Activated naive CD8-positive, alpha-beta T cell treated with anti-CD3 and anti-CD28 coated beads for 36 hours (primary cell): ENCODE measurements at regions not wholly inside any gene's neighbourhood (a gene's known extent, or its start where the extent isn't known, plus 50 kb on each side); places are given as distances from the start of the nearest gene placed in this dataset.

Source experiments
- DNase-seq: peaks from one replicate; pipeline ENCODE4 v3.0.0; 2021
- H3K27ac Mint-ChIP-seq: one replicate; pipeline ENCODE4 v1.8.0; 2022; ENCODE audit warnings: mild to moderate bottlenecking, moderate library complexity, mixed read lengths
- H3K27me3 Mint-ChIP-seq: one replicate; pipeline ENCODE4 v1.8.0; 2022; ENCODE audit warnings: mild to moderate bottlenecking, mixed read lengths
- H3K36me3 Mint-ChIP-seq: one replicate; pipeline ENCODE4 v1.8.0; 2021; ENCODE audit warnings: mild to moderate bottlenecking, mixed read lengths
- H3K4me1 Mint-ChIP-seq: one replicate; pipeline ENCODE4 v1.8.0; 2021; ENCODE audit warnings: mixed read lengths
- H3K4me3 Mint-ChIP-seq: one replicate; pipeline ENCODE4 v1.8.0; 2022; ENCODE audit warnings: mild to moderate bottlenecking, moderate library complexity, mixed read lengths
- H3K9me3 Mint-ChIP-seq: one replicate; pipeline ENCODE4 v1.8.0; 2022; ENCODE audit warnings: mixed read lengths

DNA sequence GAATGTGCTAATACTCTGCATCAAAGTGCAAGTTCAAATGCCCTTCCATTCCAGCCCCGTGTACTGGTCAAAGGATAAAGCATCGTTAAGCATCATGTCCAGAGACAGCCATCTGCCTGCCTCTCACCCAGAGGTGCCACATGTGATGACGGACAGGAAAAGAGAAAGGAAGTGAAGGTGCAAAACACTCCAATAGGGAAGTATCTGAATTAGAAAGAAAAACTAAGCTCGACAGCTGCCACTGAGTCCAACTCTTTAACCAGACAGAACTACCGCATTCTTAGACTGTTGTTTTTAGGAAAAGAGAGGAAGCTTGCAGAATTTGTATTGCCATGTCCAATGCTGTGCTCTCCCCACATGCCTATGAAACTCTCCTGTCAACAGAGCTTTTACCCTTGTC is 465.0 kb upstream of the SOX5 start:
- Mint-ChIP-seq H3K27ac (no peak overlapping the region), H3K4me3 (no peak overlapping the region), H3K27me3 (no peaks in the 10 kb centered on the region), H3K4me1 (no peaks in the 10 kb centered on the region), H3K36me3 (no peaks in the 10 kb centered on the region), H3K9me3 (no peaks in the 10 kb centered on the region)
- DNase-seq, result no peak

- Mint-ChIP-seq H3K4me3 (no peak overlapping the region), H3K36me3 (no peaks in the 10 kb centered on the region), H3K27me3 (peaks cover 3% of the 10 kb centered on the region), H3K9me3 (no peaks in the 10 kb centered on the region), H3K4me1 (no peaks in the 10 kb centered on the region), H3K27ac (no peak overlapping the region)
- no peak for DNase-seq
These were observed 462.5 kb upstream of the SOX5 start for GRCh38 chr12:24411948-24412347.

- H3K4me1 Mint-ChIP-seq, result no peaks in the 10 kb centered on the region
- no peak for DNase-seq
- H3K4me3 Mint-ChIP-seq, result no peak overlapping the region
- H3K9me3 Mint-ChIP-seq, result no peaks in the 10 kb centered on the region
- H3K36me3 Mint-ChIP-seq, result no peaks in the 10 kb centered on the region
- peaks cover 5% of the 10 kb centered on the region for H3K27me3 Mint-ChIP-seq
- no peak overlapping the region for H3K27ac Mint-ChIP-seq
These were observed 460.4 kb upstream of the SOX5 start for GRCh38 chr12:24409868-24410267.

- no peaks in the 10 kb centered on the region for H3K4me1 Mint-ChIP-seq
- no peak overlapping the region for H3K27ac Mint-ChIP-seq
- peaks cover 5% of the 10 kb centered on the region for H3K27me3 Mint-ChIP-seq
- H3K36me3 Mint-ChIP-seq, result no peaks in the 10 kb centered on the region
- H3K9me3 Mint-ChIP-seq, result no peaks in the 10 kb centered on the region
- no peak overlapping the region for H3K4me3 Mint-ChIP-seq
- no peak for DNase-seq
These were observed 458.8 kb upstream of the SOX5 start for GRCh38 chr12:24408305-24408704.

DNA sequence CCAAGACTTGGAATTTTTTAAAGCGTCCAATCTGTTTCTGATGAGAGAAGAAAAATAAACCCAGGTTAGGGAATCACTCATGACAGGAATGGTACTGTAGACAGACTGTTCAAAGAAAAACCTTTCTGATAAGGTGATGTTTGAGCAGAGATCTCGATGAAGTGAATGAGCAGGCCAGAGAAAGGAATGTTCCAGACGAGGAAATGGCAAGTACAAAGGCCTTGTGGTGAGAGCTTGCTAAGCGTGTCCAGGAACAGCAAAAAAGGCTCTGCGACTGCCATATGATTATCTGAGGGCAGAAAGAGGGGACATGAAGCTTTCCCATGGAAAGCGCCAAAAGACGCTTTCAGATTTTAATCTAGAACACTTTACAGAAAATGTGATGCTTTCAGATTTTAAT is 458.4 kb upstream of the SOX5 start:
- Mint-ChIP-seq H3K27ac (no peak overlapping the region), H3K27me3 (peaks cover 5% of the 10 kb centered on the region), H3K4me3 (no peak overlapping the region), H3K4me1 (no peaks in the 10 kb centered on the region), H3K9me3 (no peaks in the 10 kb centered on the region), H3K36me3 (no peaks in the 10 kb centered on the region)
- no peak for DNase-seq

GRCh38 chr12:24404086-24404815 is 454.8 kb upstream of the SOX5 start:
- Mint-ChIP-seq H3K27me3 (peaks cover 5% of the 10 kb centered on the region), H3K36me3 (no peaks in the 10 kb centered on the region), H3K9me3 (no peaks in the 10 kb centered on the region), H3K4me3 (no peak overlapping the region), H3K27ac (no peak overlapping the region), H3K4me1 (no peaks in the 10 kb centered on the region)
- DNase-seq, result no peak

- H3K27me3 Mint-ChIP-seq, result no peaks in the 10 kb centered on the region
These were observed 451.1 kb upstream of the SOX5 start for GRCh38 chr12:24400533-24400932.

GRCh38 chr12:24398605-24399004 is 449.1 kb upstream of the SOX5 start:
- no peaks in the 10 kb centered on the region for H3K4me1 Mint-ChIP-seq

More at GRCh38 chr12:24400533-24400932, 451.1 kb upstream of the SOX5 start:
- H3K4me3 Mint-ChIP-seq, result no peak overlapping the region
- H3K4me1 Mint-ChIP-seq, result no peaks in the 10 kb centered on the region
- no peak overlapping the region for H3K27ac Mint-ChIP-seq
- no peaks in the 10 kb centered on the region for H3K9me3 Mint-ChIP-seq
- DNase-seq, result no peak
- no peaks in the 10 kb centered on the region for H3K36me3 Mint-ChIP-seq

GRCh38 chr12:24396224-24396623 is 446.8 kb upstream of the SOX5 start:
- DNase-seq, result no peak
- H3K27me3 Mint-ChIP-seq, result no peaks in the 10 kb centered on the region
- peaks cover 6% of the 10 kb centered on the region for H3K9me3 Mint-ChIP-seq
- H3K4me1 Mint-ChIP-seq, result no peaks in the 10 kb centered on the region
- no peak overlapping the region for H3K27ac Mint-ChIP-seq
- no peak overlapping the region for H3K4me3 Mint-ChIP-seq
- H3K36me3 Mint-ChIP-seq, result no peaks in the 10 kb centered on the region

More at GRCh38 chr12:24398605-24399004, 449.1 kb upstream of the SOX5 start:
- Mint-ChIP-seq H3K27ac (no peak overlapping the region), H3K9me3 (no peaks in the 10 kb centered on the region), H3K27me3 (no peaks in the 10 kb centered on the region), H3K4me3 (no peak overlapping the region), H3K36me3 (no peaks in the 10 kb centered on the region)
- no peak for DNase-seq

GRCh38 chr12:24394246-24394645 is 444.8 kb upstream of the SOX5 start:
- Mint-ChIP-seq H3K4me3 (no peak overlapping the region), H3K27me3 (no peaks in the 10 kb centered on the region), H3K27ac (no peak overlapping the region), H3K9me3 (peaks cover 13% of the 10 kb centered on the region), H3K4me1 (no peaks in the 10 kb centered on the region), H3K36me3 (no peaks in the 10 kb centered on the region)
- no peak for DNase-seq

DNA sequence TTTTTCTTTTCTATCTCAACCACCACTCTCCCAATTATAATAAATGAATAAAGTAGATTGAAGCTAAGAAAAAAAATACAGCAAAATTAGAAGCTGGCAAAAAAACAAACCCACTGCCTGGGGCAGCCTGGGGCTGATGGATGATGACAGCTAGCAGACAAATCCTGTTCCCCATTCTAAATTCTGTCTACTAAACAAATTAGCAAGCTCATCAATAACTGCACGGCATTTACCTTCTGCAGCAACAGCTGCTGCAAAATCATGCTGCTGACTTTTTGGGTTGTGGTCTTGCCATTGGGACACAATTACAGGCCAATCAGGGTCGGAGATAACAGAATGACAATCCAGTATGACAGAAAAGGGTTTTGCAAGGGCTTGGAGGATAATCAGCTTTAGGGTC is 443.6 kb upstream of the SOX5 start:
- no peak for DNase-seq
- Mint-ChIP-seq H3K9me3 (peaks cover 13% of the 10 kb centered on the region), H3K27me3 (no peaks in the 10 kb centered on the region), H3K36me3 (no peaks in the 10 kb centered on the region), H3K27ac (no peak overlapping the region), H3K4me1 (no peaks in the 10 kb centered on the region), H3K4me3 (no peak overlapping the region)

- no peaks in the 10 kb centered on the region for H3K36me3 Mint-ChIP-seq
- DNase-seq, result no peak
- H3K27ac Mint-ChIP-seq, result no peak overlapping the region
- no peaks in the 10 kb centered on the region for H3K4me1 Mint-ChIP-seq
- H3K4me3 Mint-ChIP-seq, result no peak overlapping the region
- H3K27me3 Mint-ChIP-seq, result no peaks in the 10 kb centered on the region
- peaks cover 13% of the 10 kb centered on the region for H3K9me3 Mint-ChIP-seq
These were observed 439.9 kb upstream of the SOX5 start for GRCh38 chr12:24389394-24389793.

- H3K27me3 Mint-ChIP-seq, result no peaks in the 10 kb centered on the region
- no peak overlapping the region for H3K4me3 Mint-ChIP-seq
- no peaks in the 10 kb centered on the region for H3K36me3 Mint-ChIP-seq
- peaks cover 15% of the 10 kb centered on the region for H3K9me3 Mint-ChIP-seq
- no peaks in the 10 kb centered on the region for H3K4me1 Mint-ChIP-seq
- DNase-seq, result no peak
- no peak overlapping the region for H3K27ac Mint-ChIP-seq
These were observed 437.9 kb upstream of the SOX5 start for GRCh38 chr12:24387381-24387780.

DNA sequence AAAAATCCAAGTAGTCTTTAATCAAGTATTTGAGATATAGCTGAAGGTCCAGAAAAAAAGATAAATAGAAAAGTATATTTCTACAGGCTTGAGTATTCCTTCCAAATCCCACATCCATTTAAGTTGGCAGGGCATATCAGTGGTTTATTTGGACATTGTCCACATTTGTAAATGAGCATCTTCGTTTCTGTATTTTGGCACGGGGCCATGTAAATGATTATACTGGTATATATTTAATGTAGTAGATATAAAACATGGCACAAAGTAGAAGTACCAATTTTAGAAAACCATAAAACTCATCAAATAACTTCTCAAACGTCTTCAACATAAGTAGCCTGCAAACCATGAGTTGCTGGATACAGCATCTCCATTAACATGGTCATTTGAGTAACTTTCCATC is 437.4 kb upstream of the SOX5 start:
- H3K9me3 Mint-ChIP-seq, result peaks cover 10% of the 10 kb centered on the region
- H3K4me3 Mint-ChIP-seq, result no peak overlapping the region
- H3K36me3 Mint-ChIP-seq, result no peaks in the 10 kb centered on the region
- DNase-seq, result no peak
- H3K27ac Mint-ChIP-seq, result no peak overlapping the region
- H3K27me3 Mint-ChIP-seq, result no peaks in the 10 kb centered on the region
- no peaks in the 10 kb centered on the region for H3K4me1 Mint-ChIP-seq

GRCh38 chr12:24381790-24382189 is 432.3 kb upstream of the SOX5 start:
- Mint-ChIP-seq H3K27ac (no peak overlapping the region), H3K27me3 (no peaks in the 10 kb centered on the region), H3K4me3 (no peak overlapping the region), H3K4me1 (no peaks in the 10 kb centered on the region), H3K9me3 (peaks cover 2% of the 10 kb centered on the region), H3K36me3 (no peaks in the 10 kb centered on the region)
- DNase-seq, result no peak

GRCh38 chr12:24379861-24380521 is 430.5 kb upstream of the SOX5 start:
- Mint-ChIP-seq H3K36me3 (no peaks in the 10 kb centered on the region), H3K9me3 (peaks cover 2% of the 10 kb centered on the region), H3K27ac (no peak overlapping the region), H3K27me3 (no peaks in the 10 kb centered on the region), H3K4me3 (no peak overlapping the region), H3K4me1 (no peaks in the 10 kb centered on the region)
- DNase-seq, result no peak
